ENCODE measurements at regions not wholly inside any gene's neighbourhood (a gene's known extent, or its start where the extent isn't known, plus 50 kb on each side); places are given as distances from the start of the nearest gene placed in this dataset.

- no peak overlapping the region for H3K4me3 ChIP-seq (replicated peaks in 1 of 4; ENCODE audit: control extremely low read depth in 1 of 4, insufficient read depth in 1 of 4, low read depth in 3 of 4, low read length in 4 of 4)
- H3K27ac ChIP-seq (ENCODE audit: insufficient read depth, low read length), result no peak overlapping the region
- DNase-seq (ENCODE audit: low read depth in 2 of 2), result peak; percentile 1 to 57
These were observed 1142.1 kb downstream of the CNTNAP5 start for GRCh38 chr2:125167152-125167551.

DNA sequence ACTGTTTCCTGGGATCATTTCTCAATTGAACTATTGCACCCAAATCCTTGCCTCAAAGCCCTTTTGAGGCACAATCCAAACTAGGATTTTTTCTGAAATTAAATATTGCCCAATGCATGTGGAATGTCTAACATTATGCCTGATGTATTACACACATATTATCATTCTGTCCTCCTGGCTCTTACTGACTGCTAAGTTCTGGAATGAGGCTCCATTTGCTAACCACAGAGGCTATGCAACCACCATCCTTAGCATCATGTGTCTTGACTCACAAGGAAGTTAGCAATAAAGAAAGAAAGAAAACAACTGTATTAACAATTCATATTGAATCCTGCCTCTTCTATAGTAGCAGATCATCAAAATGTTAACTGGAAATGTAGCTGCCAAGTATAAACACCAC, 1142.7 kb downstream of the CNTNAP5 start:
- H3K4me2 ChIP-seq (ENCODE audit: extremely low read depth, insufficient read depth, low read length), result no peak overlapping the region
- no peaks in the 10 kb centered on the region for H3K27me3 ChIP-seq (ENCODE audit: control insufficient read depth, insufficient read depth, low read length)
- no peak overlapping the region for H3K9ac ChIP-seq (ENCODE audit: insufficient read depth, low read length)
- H3K4me3 ChIP-seq (replicated peaks in 1 of 4; ENCODE audit: control extremely low read depth in 1 of 4, insufficient read depth in 1 of 4, low read depth in 3 of 4, low read length in 4 of 4), result no peak overlapping the region
- H3K9me3 ChIP-seq (ENCODE audit: control insufficient read depth, insufficient read depth, low read depth, low read length), result no peaks in the 10 kb centered on the region
- no peak for TF ChIP-seq EZH2 (IDR thresholded peaks at IDR 0.05; ENCODE audit: low read length, missing control alignments)
- TF ChIP-seq, protein P1, sequence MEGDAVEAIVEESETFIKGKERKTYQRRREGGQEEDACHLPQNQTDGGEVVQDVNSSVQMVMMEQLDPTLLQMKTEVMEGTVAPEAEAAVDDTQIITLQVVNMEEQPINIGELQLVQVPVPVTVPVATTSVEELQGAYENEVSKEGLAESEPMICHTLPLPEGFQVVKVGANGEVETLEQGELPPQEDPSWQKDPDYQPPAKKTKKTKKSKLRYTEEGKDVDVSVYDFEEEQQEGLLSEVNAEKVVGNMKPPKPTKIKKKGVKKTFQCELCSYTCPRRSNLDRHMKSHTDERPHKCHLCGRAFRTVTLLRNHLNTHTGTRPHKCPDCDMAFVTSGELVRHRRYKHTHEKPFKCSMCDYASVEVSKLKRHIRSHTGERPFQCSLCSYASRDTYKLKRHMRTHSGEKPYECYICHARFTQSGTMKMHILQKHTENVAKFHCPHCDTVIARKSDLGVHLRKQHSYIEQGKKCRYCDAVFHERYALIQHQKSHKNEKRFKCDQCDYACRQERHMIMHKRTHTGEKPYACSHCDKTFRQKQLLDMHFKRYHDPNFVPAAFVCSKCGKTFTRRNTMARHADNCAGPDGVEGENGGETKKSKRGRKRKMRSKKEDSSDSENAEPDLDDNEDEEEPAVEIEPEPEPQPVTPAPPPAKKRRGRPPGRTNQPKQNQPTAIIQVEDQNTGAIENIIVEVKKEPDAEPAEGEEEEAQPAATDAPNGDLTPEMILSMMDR (conservative IDR thresholded peaks at IDR 0.05 in 1 of 2, IDR thresholded peaks at IDR 0.05 in 1 of 2; ENCODE audit: low read depth in 1 of 2, low read length in 2 of 2), result no peak
- peak; percentile 78 to 91 for DNase-seq (ENCODE audit: low read depth in 2 of 2)
- no peaks in the 10 kb centered on the region for H3K79me2 ChIP-seq (ENCODE audit: control insufficient read depth, insufficient read depth, low read length)
- H4K20me1 ChIP-seq (ENCODE audit: control insufficient read depth, extremely low read depth, insufficient read depth, low read length), result no peaks in the 10 kb centered on the region
- H3K4me1 ChIP-seq (ENCODE audit: control insufficient read depth, extremely low read depth, insufficient read depth, low read length), result no peaks in the 10 kb centered on the region
- H2AFZ ChIP-seq (ENCODE audit: low read length), result no peak overlapping the region
- H3K27ac ChIP-seq (ENCODE audit: insufficient read depth, low read length), result peak overlapping the region; percentile 60
- H3K36me3 ChIP-seq (ENCODE audit: control insufficient read depth, insufficient read depth, low read length), result no peaks in the 10 kb centered on the region

More at GRCh38 chr2:125167152-125167551, 1142.1 kb downstream of the CNTNAP5 start:
- no peak for TF ChIP-seq EZH2 (IDR thresholded peaks at IDR 0.05; ENCODE audit: low read length, missing control alignments)
- TF ChIP-seq, protein P1 (conservative IDR thresholded peaks at IDR 0.05 in 1 of 2, IDR thresholded peaks at IDR 0.05 in 1 of 2; ENCODE audit: low read depth in 1 of 2, low read length in 2 of 2), result no peak
- Histone ChIP-seq H3K4me1 (ENCODE audit: control insufficient read depth, extremely low read depth, insufficient read depth, low read length) (no peaks in the 10 kb centered on the region), H3K4me2 (ENCODE audit: extremely low read depth, insufficient read depth, low read length) (no peak overlapping the region), H2AFZ (ENCODE audit: low read length) (no peak overlapping the region), H4K20me1 (ENCODE audit: control insufficient read depth, extremely low read depth, insufficient read depth, low read length) (no peaks in the 10 kb centered on the region), H3K27me3 (ENCODE audit: control insufficient read depth, insufficient read depth, low read length) (no peaks in the 10 kb centered on the region), H3K9me3 (ENCODE audit: control insufficient read depth, insufficient read depth, low read depth, low read length) (no peaks in the 10 kb centered on the region), H3K79me2 (ENCODE audit: control insufficient read depth, insufficient read depth, low read length) (no peaks in the 10 kb centered on the region), H3K9ac (ENCODE audit: insufficient read depth, low read length) (no peak overlapping the region), H3K36me3 (ENCODE audit: control insufficient read depth, insufficient read depth, low read length) (no peaks in the 10 kb centered on the region)

- Histone ChIP-seq H3K27ac (ENCODE audit: insufficient read depth, low read length) (peak overlapping the region; percentile 60), H2AFZ (ENCODE audit: low read length) (no peak overlapping the region), H3K4me2 (ENCODE audit: extremely low read depth, insufficient read depth, low read length) (no peak overlapping the region), H3K4me1 (ENCODE audit: control insufficient read depth, extremely low read depth, insufficient read depth, low read length) (no peaks in the 10 kb centered on the region), H3K4me3 (replicated peaks in 1 of 4; ENCODE audit: control extremely low read depth in 1 of 4, insufficient read depth in 1 of 4, low read depth in 3 of 4, low read length in 4 of 4) (no peak overlapping the region), H3K36me3 (ENCODE audit: control insufficient read depth, insufficient read depth, low read length) (no peaks in the 10 kb centered on the region), H3K9ac (ENCODE audit: insufficient read depth, low read length) (no peak overlapping the region), H4K20me1 (ENCODE audit: control insufficient read depth, extremely low read depth, insufficient read depth, low read length) (no peaks in the 10 kb centered on the region), H3K79me2 (ENCODE audit: control insufficient read depth, insufficient read depth, low read length) (no peaks in the 10 kb centered on the region), H3K27me3 (ENCODE audit: control insufficient read depth, insufficient read depth, low read length) (no peaks in the 10 kb centered on the region), H3K9me3 (ENCODE audit: control insufficient read depth, insufficient read depth, low read depth, low read length) (no peaks in the 10 kb centered on the region)
- TF ChIP-seq, protein P1 (conservative IDR thresholded peaks at IDR 0.05 in 1 of 2, IDR thresholded peaks at IDR 0.05 in 1 of 2; ENCODE audit: low read depth in 1 of 2, low read length in 2 of 2), result no peak
- no peak for TF ChIP-seq EZH2 (IDR thresholded peaks at IDR 0.05; ENCODE audit: low read length, missing control alignments)
- DNase-seq (ENCODE audit: low read depth in 2 of 2), result peak; percentile 2 to 4
These were observed 1143.4 kb downstream of the CNTNAP5 start for GRCh38 chr2:125168442-125168841.

All from fibroblast of lung (primary cell).